ENCODE measurements at regions not wholly inside any gene's neighbourhood (a gene's known extent, or its start where the extent isn't known, plus 50 kb on each side); places are given as distances from the start of the nearest gene placed in this dataset.
A peak's percentile ranks its signal among the peaks of the same experiment; 100 is the strongest.

DNA sequence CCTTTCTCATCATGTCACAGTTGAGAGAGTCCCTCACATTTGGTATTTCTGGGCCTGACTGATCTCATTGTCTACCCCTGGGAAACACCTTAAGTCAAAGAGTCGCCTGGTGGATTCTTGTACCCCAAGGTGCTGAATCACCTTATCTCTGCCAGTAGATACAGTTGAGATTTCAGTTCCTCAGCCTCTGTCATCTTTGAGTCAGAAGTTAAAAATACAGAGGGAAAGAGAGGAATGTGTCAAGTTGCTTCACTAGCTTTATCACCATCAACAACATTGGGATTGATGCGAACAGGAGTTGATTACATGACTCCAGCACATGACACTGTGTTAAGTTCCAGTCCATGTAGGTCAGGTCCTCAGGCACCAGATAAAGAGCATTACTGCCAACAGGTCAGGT lies 513.0 kb downstream of the NUF2 start:
- Histone ChIP-seq H3K79me2 (ENCODE audit: control insufficient read depth, insufficient read depth, low read length, unreplicated experiment) (no peaks in the 10 kb centered on the region), H3K27me3 (ENCODE audit: insufficient read depth, low read length) (no peaks in the 10 kb centered on the region), H3K4me3 (ENCODE audit: low read depth, low read length) (no peak overlapping the region), H2AFZ (ENCODE audit: low read length, unreplicated experiment) (no peak overlapping the region), H3K27ac (ENCODE audit: low read depth, low read length) (no peak overlapping the region), H3K4me1 (ENCODE audit: control insufficient read depth, insufficient read depth, low read length, unreplicated experiment) (peaks cover 3% of the 10 kb centered on the region), H3K36me3 (ENCODE audit: insufficient read depth, low read length) (no peaks in the 10 kb centered on the region)

DNA sequence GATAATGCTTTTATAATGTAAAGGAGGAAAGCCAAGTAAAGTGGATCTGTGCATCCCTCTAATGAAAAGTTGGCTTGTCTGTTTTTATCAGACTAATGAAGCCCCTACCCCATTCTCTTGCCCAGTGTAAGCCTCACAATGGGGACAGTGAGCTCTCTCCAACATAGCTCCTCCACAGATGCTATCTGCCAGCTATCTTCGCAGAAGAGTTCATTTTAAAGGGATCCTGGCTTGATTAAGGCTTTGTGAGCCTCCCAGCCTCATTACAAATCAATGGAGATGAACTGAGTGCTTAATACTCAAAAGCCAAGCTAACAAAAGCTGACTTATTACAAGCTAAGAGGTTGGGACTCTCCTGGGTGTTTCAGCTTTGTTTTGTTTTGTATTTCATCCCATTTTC lies 514.7 kb downstream of the NUF2 start:
- Histone ChIP-seq H3K4me1 (ENCODE audit: control insufficient read depth, insufficient read depth, low read length, unreplicated experiment) (peaks cover 3% of the 10 kb centered on the region), H3K27me3 (ENCODE audit: insufficient read depth, low read length) (no peaks in the 10 kb centered on the region), H3K79me2 (ENCODE audit: control insufficient read depth, insufficient read depth, low read length, unreplicated experiment) (no peaks in the 10 kb centered on the region), H2AFZ (ENCODE audit: low read length, unreplicated experiment) (no peak overlapping the region), H3K36me3 (ENCODE audit: insufficient read depth, low read length) (no peaks in the 10 kb centered on the region), H3K27ac (ENCODE audit: low read depth, low read length) (no peak overlapping the region), H3K4me3 (ENCODE audit: low read depth, low read length) (no peak overlapping the region)

DNA sequence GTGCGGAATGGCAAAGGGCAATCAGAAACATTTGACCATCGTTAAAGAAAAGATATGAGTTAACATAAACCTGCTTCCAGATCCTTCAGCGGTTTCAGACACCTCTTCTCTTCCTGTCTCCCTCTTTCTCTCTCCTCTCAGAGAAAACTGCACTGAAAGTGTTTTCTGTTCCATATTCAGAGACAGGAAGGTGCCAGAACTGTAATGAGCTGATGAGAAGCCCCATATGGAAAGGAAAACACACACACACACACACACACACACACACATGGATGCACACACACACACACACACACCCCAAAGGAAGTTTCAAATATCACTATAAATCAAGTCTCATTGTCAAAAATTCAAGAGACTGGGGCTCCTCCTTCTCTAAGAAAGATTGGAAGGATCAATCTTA lies 515.5 kb downstream of the NUF2 start:
- no peaks in the 10 kb centered on the region for H3K27me3 ChIP-seq (ENCODE audit: insufficient read depth, low read length)
- H3K4me1 ChIP-seq (ENCODE audit: control insufficient read depth, insufficient read depth, low read length, unreplicated experiment), result peaks cover 3% of the 10 kb centered on the region
- H2AFZ ChIP-seq (ENCODE audit: low read length, unreplicated experiment), result no peak overlapping the region
- H3K4me3 ChIP-seq (ENCODE audit: low read depth, low read length), result no peak overlapping the region
- no peaks in the 10 kb centered on the region for H3K79me2 ChIP-seq (ENCODE audit: control insufficient read depth, insufficient read depth, low read length, unreplicated experiment)
- H3K36me3 ChIP-seq (ENCODE audit: insufficient read depth, low read length), result no peaks in the 10 kb centered on the region
- H3K27ac ChIP-seq (ENCODE audit: low read depth, low read length), result no peak overlapping the region

DNA sequence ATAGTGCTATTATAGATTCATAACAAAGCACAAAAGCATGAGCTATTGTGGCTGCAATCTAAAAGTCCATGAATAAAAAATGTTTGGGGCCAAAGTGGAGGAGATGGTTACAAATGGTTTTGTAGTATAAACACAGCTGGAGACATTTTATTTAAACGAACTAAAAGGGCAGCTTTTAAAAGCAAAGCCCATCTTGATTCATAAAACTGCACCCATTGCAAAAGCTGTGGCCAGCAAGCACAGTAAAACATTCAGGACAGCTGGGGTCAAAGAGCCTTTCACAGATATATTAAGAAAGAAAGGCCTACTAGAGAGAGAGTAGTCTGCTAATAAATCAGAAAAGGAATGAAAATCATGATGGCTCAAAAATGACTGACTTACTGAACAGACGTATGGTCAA lies 520.8 kb downstream of the NUF2 start:
- no peaks in the 10 kb centered on the region for H3K27me3 ChIP-seq (ENCODE audit: insufficient read depth, low read length)
- H3K36me3 ChIP-seq (ENCODE audit: insufficient read depth, low read length), result no peaks in the 10 kb centered on the region
- H3K4me1 ChIP-seq (ENCODE audit: control insufficient read depth, insufficient read depth, low read length, unreplicated experiment), result peaks cover 16% of the 10 kb centered on the region
- H3K79me2 ChIP-seq (ENCODE audit: control insufficient read depth, insufficient read depth, low read length, unreplicated experiment), result no peaks in the 10 kb centered on the region
- no peak overlapping the region for H2AFZ ChIP-seq (ENCODE audit: low read length, unreplicated experiment)
- H3K4me3 ChIP-seq (ENCODE audit: low read depth, low read length), result no peak overlapping the region
- H3K27ac ChIP-seq (ENCODE audit: low read depth, low read length), result no peak overlapping the region

DNA sequence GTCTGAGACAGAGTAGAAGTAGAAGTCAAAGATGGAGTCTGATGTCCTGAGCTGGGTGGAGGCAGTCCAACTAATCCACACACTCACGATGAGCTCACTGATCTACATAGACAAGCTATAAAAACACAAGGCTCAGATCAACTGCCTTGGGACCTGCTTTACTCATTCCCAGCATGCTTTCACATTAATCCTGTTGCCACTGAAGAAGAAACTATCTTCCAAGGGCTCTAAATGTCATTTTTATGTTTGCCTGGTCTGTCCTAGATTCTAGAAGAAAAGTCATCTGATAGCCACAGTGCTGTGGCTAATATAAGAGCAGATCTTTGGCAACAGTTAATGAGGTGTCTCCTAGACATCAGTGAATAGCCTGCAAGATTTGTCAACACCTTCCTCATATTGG lies 522.7 kb downstream of the NUF2 start:
- Histone ChIP-seq H3K36me3 (ENCODE audit: insufficient read depth, low read length) (no peaks in the 10 kb centered on the region), H3K27ac (ENCODE audit: low read depth, low read length) (peak overlapping the region; percentile 70), H3K79me2 (ENCODE audit: control insufficient read depth, insufficient read depth, low read length, unreplicated experiment) (no peaks in the 10 kb centered on the region), H2AFZ (ENCODE audit: low read length, unreplicated experiment) (peak overlapping the region; percentile 87), H3K4me1 (ENCODE audit: control insufficient read depth, insufficient read depth, low read length, unreplicated experiment) (peaks cover 16% of the 10 kb centered on the region), H3K27me3 (ENCODE audit: insufficient read depth, low read length) (no peaks in the 10 kb centered on the region), H3K4me3 (ENCODE audit: low read depth, low read length) (no peak overlapping the region)

DNA sequence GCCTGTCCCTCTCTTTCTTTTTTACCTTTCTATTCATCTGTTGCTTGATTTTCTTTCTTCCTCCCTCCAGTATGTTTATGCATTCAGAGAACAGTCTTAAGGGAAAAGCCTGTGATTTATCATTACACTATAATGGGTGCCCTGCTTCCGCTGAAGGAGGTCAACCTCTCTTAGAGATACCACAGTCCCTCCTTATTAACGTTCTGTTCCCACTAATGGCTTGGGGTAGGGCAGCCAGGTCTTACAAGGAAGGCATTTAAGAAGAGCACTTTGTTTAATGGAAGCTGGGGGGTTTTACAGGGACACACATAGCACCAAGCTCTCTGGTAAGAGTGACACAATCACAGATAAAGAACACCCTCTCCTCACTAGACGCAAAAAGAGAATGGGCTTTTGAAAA lies 523.5 kb downstream of the NUF2 start:
- no peaks in the 10 kb centered on the region for H3K27me3 ChIP-seq (ENCODE audit: insufficient read depth, low read length)
- H3K36me3 ChIP-seq (ENCODE audit: insufficient read depth, low read length), result no peaks in the 10 kb centered on the region
- no peaks in the 10 kb centered on the region for H3K79me2 ChIP-seq (ENCODE audit: control insufficient read depth, insufficient read depth, low read length, unreplicated experiment)
- no peak overlapping the region for H2AFZ ChIP-seq (ENCODE audit: low read length, unreplicated experiment)
- H3K4me3 ChIP-seq (ENCODE audit: low read depth, low read length), result no peak overlapping the region
- no peak overlapping the region for H3K27ac ChIP-seq (ENCODE audit: low read depth, low read length)
- H3K4me1 ChIP-seq (ENCODE audit: control insufficient read depth, insufficient read depth, low read length, unreplicated experiment), result peaks cover 16% of the 10 kb centered on the region

DNA sequence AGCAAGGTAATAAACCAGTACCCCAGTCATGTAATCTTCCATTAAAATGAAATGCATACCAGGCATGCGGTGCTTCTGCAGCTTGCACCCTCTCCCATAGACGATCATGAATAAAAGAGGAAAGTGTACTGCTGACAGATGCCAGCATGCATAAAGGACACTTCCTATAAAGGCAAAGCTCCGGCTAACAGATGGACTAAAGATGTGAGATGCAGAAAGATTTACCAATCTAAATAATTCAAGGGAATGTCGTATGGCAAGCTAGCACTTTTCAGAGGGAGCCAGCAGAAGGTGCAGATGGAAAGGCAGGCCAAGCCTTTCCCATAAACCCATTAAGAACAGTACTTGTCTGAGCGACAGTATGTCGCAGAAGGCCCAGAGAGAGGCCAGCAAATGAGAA lies 542.0 kb downstream of the NUF2 start:
- no peaks in the 10 kb centered on the region for H3K79me2 ChIP-seq (ENCODE audit: control insufficient read depth, insufficient read depth, low read length, unreplicated experiment)

DNA sequence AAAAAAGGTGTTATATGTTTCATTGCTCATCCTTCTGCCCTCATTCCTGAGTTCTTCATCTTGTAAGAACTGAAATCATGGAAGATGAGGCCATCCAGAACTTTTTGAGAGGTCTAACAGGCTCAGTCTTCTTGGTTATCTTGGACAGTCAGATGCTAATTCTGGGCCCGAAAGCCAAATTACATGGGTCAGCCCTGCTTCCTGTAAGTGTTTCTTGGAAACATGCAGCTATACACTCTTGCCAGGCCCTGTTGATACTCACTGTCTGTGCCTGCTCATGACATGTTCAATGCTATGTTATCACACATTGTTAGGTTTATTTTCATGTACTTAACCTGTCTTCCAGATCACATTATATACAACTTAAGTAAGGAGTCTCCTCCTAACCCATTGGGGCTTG lies 542.5 kb downstream of the NUF2 start:
- no peaks in the 10 kb centered on the region for H3K27me3 ChIP-seq (ENCODE audit: insufficient read depth, low read length)
- no peak overlapping the region for H2AFZ ChIP-seq (ENCODE audit: low read length, unreplicated experiment)
- H3K4me3 ChIP-seq (ENCODE audit: low read depth, low read length), result no peak overlapping the region

More for the DNA sequence above, 542.0 kb downstream of the NUF2 start:
- Histone ChIP-seq H2AFZ (ENCODE audit: low read length, unreplicated experiment) (no peak overlapping the region), H3K27me3 (ENCODE audit: insufficient read depth, low read length) (no peaks in the 10 kb centered on the region), H3K4me3 (ENCODE audit: low read depth, low read length) (no peak overlapping the region), H3K36me3 (ENCODE audit: insufficient read depth, low read length) (no peaks in the 10 kb centered on the region), H3K4me1 (ENCODE audit: control insufficient read depth, insufficient read depth, low read length, unreplicated experiment) (no peaks in the 10 kb centered on the region), H3K27ac (ENCODE audit: low read depth, low read length) (no peak overlapping the region)

DNA sequence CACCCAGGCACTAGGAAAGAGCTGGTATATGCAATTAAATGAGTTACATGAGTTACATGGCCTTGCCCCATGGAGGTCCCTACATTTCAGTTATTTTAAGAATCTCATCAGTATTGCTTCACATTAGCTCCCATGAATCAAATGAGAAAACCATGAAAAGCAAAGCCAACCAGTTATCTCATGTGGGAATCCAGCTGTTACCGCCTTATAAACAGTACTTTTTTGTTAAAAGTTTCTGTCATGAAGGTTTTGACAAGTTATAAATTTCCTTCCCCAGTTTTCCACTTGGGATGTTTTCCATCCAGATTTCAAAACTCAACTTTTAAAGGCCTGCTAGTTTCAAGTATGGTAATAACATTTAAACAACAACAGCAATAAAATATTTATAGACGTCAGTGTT lies 544.8 kb downstream of the NUF2 start:
- Histone ChIP-seq H3K4me3 (ENCODE audit: low read depth, low read length) (no peak overlapping the region), H3K36me3 (ENCODE audit: insufficient read depth, low read length) (no peaks in the 10 kb centered on the region), H3K4me1 (ENCODE audit: control insufficient read depth, insufficient read depth, low read length, unreplicated experiment) (no peaks in the 10 kb centered on the region), H2AFZ (ENCODE audit: low read length, unreplicated experiment) (no peak overlapping the region), H3K27me3 (ENCODE audit: insufficient read depth, low read length) (no peaks in the 10 kb centered on the region), H3K27ac (ENCODE audit: low read depth, low read length) (no peak overlapping the region), H3K79me2 (ENCODE audit: control insufficient read depth, insufficient read depth, low read length, unreplicated experiment) (no peaks in the 10 kb centered on the region)

More for the DNA sequence above, 542.5 kb downstream of the NUF2 start:
- no peaks in the 10 kb centered on the region for H3K4me1 ChIP-seq (ENCODE audit: control insufficient read depth, insufficient read depth, low read length, unreplicated experiment)
- H3K79me2 ChIP-seq (ENCODE audit: control insufficient read depth, insufficient read depth, low read length, unreplicated experiment), result no peaks in the 10 kb centered on the region
- no peaks in the 10 kb centered on the region for H3K36me3 ChIP-seq (ENCODE audit: insufficient read depth, low read length)
- H3K27ac ChIP-seq (ENCODE audit: low read depth, low read length), result no peak overlapping the region

DNA sequence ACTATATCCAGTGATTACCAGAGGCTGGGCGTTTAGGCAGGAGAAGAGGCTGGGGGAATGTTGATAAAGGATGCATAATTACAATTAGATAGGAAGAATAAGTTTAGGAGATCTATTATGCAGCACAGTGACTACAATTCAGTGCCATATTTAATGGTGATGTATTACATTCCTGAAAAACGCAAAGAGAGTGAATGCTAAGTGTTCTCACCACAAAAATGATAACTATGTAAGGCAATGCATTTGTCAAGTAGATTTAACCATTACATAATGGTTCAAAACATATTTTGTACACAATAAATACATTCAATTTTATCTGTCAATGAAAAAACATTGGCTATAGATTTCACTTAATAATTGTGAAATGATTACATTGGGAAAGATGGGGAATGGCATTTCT lies 548.9 kb downstream of the NUF2 start:
- Histone ChIP-seq H3K27ac (ENCODE audit: low read depth, low read length) (no peak overlapping the region), H2AFZ (ENCODE audit: low read length, unreplicated experiment) (no peak overlapping the region), H3K4me3 (ENCODE audit: low read depth, low read length) (no peak overlapping the region), H3K4me1 (ENCODE audit: control insufficient read depth, insufficient read depth, low read length, unreplicated experiment) (peaks cover 10% of the 10 kb centered on the region), H3K27me3 (ENCODE audit: insufficient read depth, low read length) (no peaks in the 10 kb centered on the region), H3K79me2 (ENCODE audit: control insufficient read depth, insufficient read depth, low read length, unreplicated experiment) (no peaks in the 10 kb centered on the region), H3K36me3 (ENCODE audit: insufficient read depth, low read length) (no peaks in the 10 kb centered on the region)

DNA sequence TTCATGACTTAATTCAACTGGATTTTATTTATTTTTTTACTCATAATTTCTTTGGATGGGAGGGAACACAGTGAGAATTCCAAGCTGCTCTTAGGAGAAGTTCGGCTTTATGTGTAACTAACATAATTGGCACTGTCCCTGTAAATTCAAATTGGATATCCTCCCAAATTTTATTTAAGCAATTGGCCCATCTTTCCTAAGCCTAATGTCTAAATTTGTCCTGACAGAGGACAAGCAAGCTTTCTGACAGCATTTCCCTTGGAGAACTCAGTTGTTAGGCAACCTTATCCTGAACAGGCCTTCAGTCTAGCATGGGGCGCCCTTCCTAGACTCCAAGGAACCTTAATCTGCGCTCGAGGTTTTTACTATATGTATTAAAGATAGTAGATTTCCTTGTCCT lies 550.3 kb downstream of the NUF2 start:
- no peak overlapping the region for H3K27ac ChIP-seq (ENCODE audit: low read depth, low read length)
- no peaks in the 10 kb centered on the region for H3K36me3 ChIP-seq (ENCODE audit: insufficient read depth, low read length)
- H3K4me1 ChIP-seq (ENCODE audit: control insufficient read depth, insufficient read depth, low read length, unreplicated experiment), result peaks cover 24% of the 10 kb centered on the region
- no peaks in the 10 kb centered on the region for H3K79me2 ChIP-seq (ENCODE audit: control insufficient read depth, insufficient read depth, low read length, unreplicated experiment)
- H3K27me3 ChIP-seq (ENCODE audit: insufficient read depth, low read length), result no peaks in the 10 kb centered on the region
- no peak overlapping the region for H3K4me3 ChIP-seq (ENCODE audit: low read depth, low read length)
- H2AFZ ChIP-seq (ENCODE audit: low read length, unreplicated experiment), result no peak overlapping the region

DNA sequence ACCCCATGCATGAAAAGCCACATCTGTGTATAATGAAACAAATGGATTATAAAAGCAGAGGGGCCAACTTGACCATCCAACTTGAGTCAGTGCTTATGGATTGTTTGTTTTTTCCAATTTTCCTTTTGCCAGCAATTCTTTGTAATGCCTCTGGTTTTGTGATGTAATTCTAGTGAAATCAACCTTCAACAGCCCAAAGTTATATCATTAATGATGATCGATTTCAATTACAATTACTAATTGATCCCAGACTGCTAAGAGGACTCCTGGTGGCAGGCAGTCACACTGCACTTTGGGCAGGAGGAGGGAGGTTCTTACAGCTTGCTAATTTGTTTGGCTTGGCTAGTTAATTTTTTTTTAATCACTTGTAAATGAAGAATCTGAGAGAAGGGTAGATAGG lies 552.3 kb downstream of the NUF2 start:
- Histone ChIP-seq H3K4me3 (ENCODE audit: low read depth, low read length) (no peak overlapping the region), H3K27ac (ENCODE audit: low read depth, low read length) (no peak overlapping the region), H3K4me1 (ENCODE audit: control insufficient read depth, insufficient read depth, low read length, unreplicated experiment) (peaks cover 25% of the 10 kb centered on the region), H3K36me3 (ENCODE audit: insufficient read depth, low read length) (no peaks in the 10 kb centered on the region), H3K79me2 (ENCODE audit: control insufficient read depth, insufficient read depth, low read length, unreplicated experiment) (no peaks in the 10 kb centered on the region), H3K27me3 (ENCODE audit: insufficient read depth, low read length) (no peaks in the 10 kb centered on the region), H2AFZ (ENCODE audit: low read length, unreplicated experiment) (no peak overlapping the region)

All from ACC112 (cell line).